Panc1 (cell line): ENCODE measurements at regions not wholly inside any gene's neighbourhood (a gene's known extent, or its start where the extent isn't known, plus 50 kb on each side); places are given as distances from the start of the nearest gene placed in this dataset.

Source experiments
- ATAC-seq: fragments of 200-7000 bp; cut with Tn5 transposase; 2 replicates; pipeline ENCODE4 v1.9.1; 2020; ENCODE audit warnings: mild to moderate bottlenecking, moderate library complexity
- BruUV-seq: library from RNA; stranded (reverse); fragments of 400-500 nt; replicated peaks from 2 replicates; lab custom pipeline; 2021; lab: Mats Ljungman, UMichigan
- CTCF ChIA-PET: fragments of 300-600 bp; sonication (Branson Sonifier 250); formaldehyde crosslinking; loops from one replicate; lab custom pipeline; 2022; ENCODE audit warnings: antibody characterized with exemption; lab: Charles Lee
- POLR2A ChIA-PET: fragments of 300-600 bp; sonication (Branson Sonifier 250); formaldehyde crosslinking; loops from one replicate; lab custom pipeline; 2022; ENCODE audit warnings: antibody characterized with exemption; lab: Charles Lee
- DNase-seq: peaks from one replicate; pipeline ENCODE4 v3.0.0-alpha.2; 2010; ENCODE audit warnings: low read depth, low spot score
- H3K27ac ChIP-seq: 2 replicates; pipeline ENCODE4 v1.5.1; 2011; ENCODE audit warnings: mild to moderate bottlenecking, low read length, inconsistent platforms
- H3K27me3 ChIP-seq: fragments of 200-500 bp; sonication (Bioruptor generic); 2 replicates; pipeline ENCODE4 v1.6.0; 2014; ENCODE audit warnings: low read length, inconsistent platforms; ENCODE audit not compliant: control insufficient read depth, insufficient read depth
- H3K36me3 ChIP-seq: fragments of 200-500 bp; sonication (Bioruptor generic); 2 replicates; pipeline ENCODE4 v1.5.1; 2014; ENCODE audit warnings: inconsistent platforms, mild to moderate bottlenecking, low read length, moderate library complexity; ENCODE audit not compliant: control insufficient read depth, insufficient read depth
- H3K4me1 ChIP-seq: 2 replicates; pipeline ENCODE4 v1.5.1; 2011; ENCODE audit warnings: inconsistent platforms, mild to moderate bottlenecking, low read length, moderate library complexity; ENCODE audit not compliant: control insufficient read depth, insufficient read depth
- H3K4me3 ChIP-seq, 2 experiments: 2 replicates each; pipeline ENCODE4 v1.5.1; 2011 to 2012; ENCODE audit warnings: low read depth in 2 of 2, low read length in 2 of 2, mild to moderate bottlenecking in 2 of 2, inconsistent platforms in 1 of 2, moderate library complexity in 1 of 2
- H3K9me3 ChIP-seq: fragments of 200-500 bp; sonication (Bioruptor generic); 2 replicates; pipeline ENCODE4 v1.5.1; 2014; ENCODE audit warnings: low read depth, mild to moderate bottlenecking, inconsistent platforms, low read length, moderate library complexity; ENCODE audit not compliant: control insufficient read depth, insufficient read depth
- POLR2AphosphoS5 ChIP-seq: IDR thresholded peaks from 2 replicates; pipeline ENCODE4 v1.6.1; 2012; ENCODE audit warnings: mild to moderate bottlenecking, low read depth, low read length, moderate library complexity
- SIN3A ChIP-seq: IDR thresholded peaks from 2 replicates; pipeline ENCODE4 v1.6.1; 2012; ENCODE audit warnings: low read depth, mild to moderate bottlenecking, low read length, moderate library complexity, borderline replicate concordance; ENCODE audit not compliant: insufficient read depth
- TCF7L2 ChIP-seq: IDR thresholded peaks from 2 replicates; pipeline ENCODE4 v1.6.1; 2011; ENCODE audit warnings: mild to moderate bottlenecking, low read depth, low read length, inconsistent platforms
- in situ Hi-C: cut with HindIII; loops from 2 replicates; pipeline ENCODE4 v1.10.0; 2016; ENCODE audit warnings: low sequenced_read_pairs, low pct_unique_long_range_greater_than_20kb
- intact Hi-C: fragments of 100-400 bp; cut with micrococcal nuclease; formaldehyde crosslinking; loops from one replicate; pipeline ENCODE4 v1.10.0; 2022; ENCODE audit not compliant: unreplicated experiment
- TF ChIP-seq, protein P1 (sequence below), 2 experiments: IDR thresholded peaks; 2 replicates each; pipeline ENCODE4 v1.6.1; 2011 to 2012; ENCODE audit warnings: low read depth in 2 of 2, control low read depth in 1 of 2, low read length in 1 of 2, mild to moderate bottlenecking in 1 of 2, moderate library complexity in 1 of 2; ENCODE audit not compliant: insufficient read depth in 1 of 2
- TF ChIP-seq, protein P2 (sequence below): fragments of 450-650 bp; IDR thresholded peaks from 2 replicates; pipeline ENCODE4 v1.5.1; 2017; ENCODE audit warnings: mild to moderate bottlenecking

DNA sequence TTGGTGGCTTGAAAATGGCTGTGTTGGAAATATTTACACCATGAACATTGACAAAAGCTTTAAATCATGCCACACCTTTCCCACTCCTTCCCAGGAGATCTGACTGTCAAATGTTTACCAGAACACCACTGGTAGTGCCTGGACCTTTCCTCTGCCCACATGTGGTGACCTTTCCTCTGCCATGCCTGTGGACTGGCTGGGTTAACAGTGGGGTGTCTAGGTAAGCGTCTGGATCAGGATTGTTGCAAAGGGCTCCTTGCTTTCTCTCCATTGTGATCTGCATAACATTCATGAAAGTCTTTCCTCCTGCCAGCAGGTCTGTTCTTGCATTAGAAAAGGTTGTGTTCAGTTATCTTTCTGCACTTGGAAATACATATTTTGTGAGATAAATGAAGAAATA, 572.7 kb downstream of the DHX35 start:
- Histone ChIP-seq H3K27ac (no peak overlapping the region), H3K9me3 (no peaks in the 10 kb centered on the region), H3K36me3 (no peaks in the 10 kb centered on the region), H3K27me3 (no peaks in the 10 kb centered on the region), H3K4me1 (no peaks in the 10 kb centered on the region), H3K4me3 (no peak overlapping the region)
- ChIA-PET CTCF (no interaction called here), POLR2A (no interaction called here)
- in situ Hi-C loops = no loop called here
- no peak for TF ChIP-seq TCF7L2
- TF ChIP-seq, protein P1, sequence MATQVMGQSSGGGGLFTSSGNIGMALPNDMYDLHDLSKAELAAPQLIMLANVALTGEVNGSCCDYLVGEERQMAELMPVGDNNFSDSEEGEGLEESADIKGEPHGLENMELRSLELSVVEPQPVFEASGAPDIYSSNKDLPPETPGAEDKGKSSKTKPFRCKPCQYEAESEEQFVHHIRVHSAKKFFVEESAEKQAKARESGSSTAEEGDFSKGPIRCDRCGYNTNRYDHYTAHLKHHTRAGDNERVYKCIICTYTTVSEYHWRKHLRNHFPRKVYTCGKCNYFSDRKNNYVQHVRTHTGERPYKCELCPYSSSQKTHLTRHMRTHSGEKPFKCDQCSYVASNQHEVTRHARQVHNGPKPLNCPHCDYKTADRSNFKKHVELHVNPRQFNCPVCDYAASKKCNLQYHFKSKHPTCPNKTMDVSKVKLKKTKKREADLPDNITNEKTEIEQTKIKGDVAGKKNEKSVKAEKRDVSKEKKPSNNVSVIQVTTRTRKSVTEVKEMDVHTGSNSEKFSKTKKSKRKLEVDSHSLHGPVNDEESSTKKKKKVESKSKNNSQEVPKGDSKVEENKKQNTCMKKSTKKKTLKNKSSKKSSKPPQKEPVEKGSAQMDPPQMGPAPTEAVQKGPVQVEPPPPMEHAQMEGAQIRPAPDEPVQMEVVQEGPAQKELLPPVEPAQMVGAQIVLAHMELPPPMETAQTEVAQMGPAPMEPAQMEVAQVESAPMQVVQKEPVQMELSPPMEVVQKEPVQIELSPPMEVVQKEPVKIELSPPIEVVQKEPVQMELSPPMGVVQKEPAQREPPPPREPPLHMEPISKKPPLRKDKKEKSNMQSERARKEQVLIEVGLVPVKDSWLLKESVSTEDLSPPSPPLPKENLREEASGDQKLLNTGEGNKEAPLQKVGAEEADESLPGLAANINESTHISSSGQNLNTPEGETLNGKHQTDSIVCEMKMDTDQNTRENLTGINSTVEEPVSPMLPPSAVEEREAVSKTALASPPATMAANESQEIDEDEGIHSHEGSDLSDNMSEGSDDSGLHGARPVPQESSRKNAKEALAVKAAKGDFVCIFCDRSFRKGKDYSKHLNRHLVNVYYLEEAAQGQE (IDR thresholded peaks at IDR 0.05; ENCODE audit: insufficient read depth in 1 of 2, low read depth in 2 of 2, low read length in 1 of 2) = no peak
- TF ChIP-seq SIN3A = no peak
- TF ChIP-seq, protein P2, sequence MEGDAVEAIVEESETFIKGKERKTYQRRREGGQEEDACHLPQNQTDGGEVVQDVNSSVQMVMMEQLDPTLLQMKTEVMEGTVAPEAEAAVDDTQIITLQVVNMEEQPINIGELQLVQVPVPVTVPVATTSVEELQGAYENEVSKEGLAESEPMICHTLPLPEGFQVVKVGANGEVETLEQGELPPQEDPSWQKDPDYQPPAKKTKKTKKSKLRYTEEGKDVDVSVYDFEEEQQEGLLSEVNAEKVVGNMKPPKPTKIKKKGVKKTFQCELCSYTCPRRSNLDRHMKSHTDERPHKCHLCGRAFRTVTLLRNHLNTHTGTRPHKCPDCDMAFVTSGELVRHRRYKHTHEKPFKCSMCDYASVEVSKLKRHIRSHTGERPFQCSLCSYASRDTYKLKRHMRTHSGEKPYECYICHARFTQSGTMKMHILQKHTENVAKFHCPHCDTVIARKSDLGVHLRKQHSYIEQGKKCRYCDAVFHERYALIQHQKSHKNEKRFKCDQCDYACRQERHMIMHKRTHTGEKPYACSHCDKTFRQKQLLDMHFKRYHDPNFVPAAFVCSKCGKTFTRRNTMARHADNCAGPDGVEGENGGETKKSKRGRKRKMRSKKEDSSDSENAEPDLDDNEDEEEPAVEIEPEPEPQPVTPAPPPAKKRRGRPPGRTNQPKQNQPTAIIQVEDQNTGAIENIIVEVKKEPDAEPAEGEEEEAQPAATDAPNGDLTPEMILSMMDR = no peak
- no peak for TF ChIP-seq POLR2AphosphoS5
- intact Hi-C loops = no loop called here
- ATAC-seq (no peak), DNase-seq (no peak)
- BruUV-seq = no TSS peak

DNA sequence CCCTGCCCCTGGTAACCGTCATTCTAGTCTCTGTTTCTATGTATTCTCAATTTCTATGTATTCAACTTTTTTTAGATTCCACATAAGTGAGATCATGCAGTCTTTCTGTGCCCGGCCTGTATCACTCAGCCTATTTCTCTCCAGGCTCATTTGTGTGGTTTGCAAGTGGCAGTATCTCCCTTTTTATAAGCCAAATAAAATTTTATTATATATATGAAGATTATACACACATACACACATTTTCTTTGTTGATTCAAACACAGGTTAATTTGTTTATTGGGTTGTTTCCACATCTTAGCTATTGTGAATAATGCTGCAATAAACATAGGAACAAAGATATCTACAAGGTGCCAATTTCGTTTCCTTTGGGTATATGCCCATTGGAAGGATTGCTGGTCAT, 571.7 kb downstream of the DHX35 start:
- intact Hi-C loops (no loop called here), in situ Hi-C loops (no loop called here)
- no TSS peak for BruUV-seq
- Histone ChIP-seq H3K27me3 (no peaks in the 10 kb centered on the region), H3K4me1 (no peaks in the 10 kb centered on the region), H3K36me3 (no peaks in the 10 kb centered on the region), H3K27ac (no peak overlapping the region), H3K4me3 (no peak overlapping the region), H3K9me3 (no peaks in the 10 kb centered on the region)
- ATAC-seq (no peak), DNase-seq (no peak)
- ChIA-PET POLR2A (no interaction called here), CTCF (no interaction called here)
- TF ChIP-seq, protein P2 = no peak
- TF ChIP-seq TCF7L2 (no peak), POLR2AphosphoS5 (no peak), SIN3A (no peak)
- TF ChIP-seq, protein P1 (IDR thresholded peaks at IDR 0.05; ENCODE audit: insufficient read depth in 1 of 2, low read depth in 2 of 2, low read length in 1 of 2) = no peak
